ENCODE measurements at regions not wholly inside any gene's neighbourhood (a gene's known extent, or its start where the extent isn't known, plus 50 kb on each side); places are given as distances from the start of the nearest gene placed in this dataset.

- TF ChIP-seq EZH2 (IDR thresholded peaks at IDR 0.05; ENCODE audit: low read length) = no peak
- TF ChIP-seq CTCF (optimal IDR thresholded peaks at IDR 0.05 in 1 of 3, IDR thresholded peaks at IDR 0.05 in 1 of 3, conservative IDR thresholded peaks at IDR 0.05 in 1 of 3; ENCODE audit: extremely low read depth in 1 of 3, insufficient read depth in 2 of 3, low read length in 3 of 3) = no peak
Measured at GRCh38 chr5:164482351-164482750, 976.9 kb downstream of the MAT2B start.

Measured in keratinocyte (primary cell).